Loucy (cell line): ENCODE measurements at regions not wholly inside any gene's neighbourhood (a gene's known extent, or its start where the extent isn't known, plus 50 kb on each side); places are given as distances from the start of the nearest gene placed in this dataset.

Experiments
- H2AFZ ChIP-seq: fragments of 200-600 bp; sonication (generic); 2 replicates; pipeline ENCODE4 v1.6.0; 2016; ENCODE audit warnings: antibody characterized with exemption, mild to moderate bottlenecking, low read length, moderate library complexity
- H3F3A ChIP-seq: fragments of 200-600 bp; 2 replicates; pipeline ENCODE4 v1.6.0; 2016; ENCODE audit warnings: antibody characterized with exemption, low read depth, mild to moderate bottlenecking
- H3K27me3 ChIP-seq: fragments of 200-600 bp; sonication (generic); 2 replicates; pipeline ENCODE4 v1.6.1; 2014; ENCODE audit warnings: low read length, mild to moderate bottlenecking; ENCODE audit not compliant: insufficient read depth, poor library complexity, severe bottlenecking
- H3K36me3 ChIP-seq: fragments of 200-600 bp; sonication (generic); 2 replicates; pipeline ENCODE4 v1.6.1; 2016; ENCODE audit warnings: low read length; ENCODE audit not compliant: insufficient read depth
- H3K4me1 ChIP-seq: fragments of 200-600 bp; sonication (generic); 2 replicates; pipeline ENCODE4 v1.5.1; 2014; ENCODE audit warnings: low read length, mild to moderate bottlenecking; ENCODE audit not compliant: insufficient read depth, poor library complexity, severe bottlenecking
- H3K4me2 ChIP-seq: fragments of 200-600 bp; sonication (generic); 2 replicates; pipeline ENCODE4 v1.6.0; 2014; ENCODE audit warnings: antibody characterized with exemption, low read length, low read depth, mild to moderate bottlenecking; ENCODE audit not compliant: poor library complexity, severe bottlenecking
- H3K4me3 ChIP-seq: fragments of 200-600 bp; sonication (generic); 2 replicates; pipeline ENCODE4 v1.5.1; 2014; ENCODE audit warnings: low read length, mild to moderate bottlenecking, mixed read lengths; ENCODE audit not compliant: poor library complexity, severe bottlenecking
- H3K79me2 ChIP-seq: fragments of 200-600 bp; sonication (generic); 2 replicates; pipeline ENCODE4 v1.6.1; 2014; ENCODE audit warnings: low read length; ENCODE audit not compliant: insufficient read depth
- H3K9ac ChIP-seq: fragments of 200-600 bp; sonication (generic); 2 replicates; pipeline ENCODE4 v1.6.0; 2014; ENCODE audit warnings: mild to moderate bottlenecking, low read depth, low read length, moderate library complexity; ENCODE audit not compliant: poor library complexity, severe bottlenecking
- H3K9me2 ChIP-seq: fragments of 200-600 bp; sonication (generic); replicated peaks from 2 replicates; pipeline ENCODE4 v1.6.1; 2016; ENCODE audit warnings: low read depth, low read length, mixed read lengths
- H3K9me3 ChIP-seq: fragments of 200-600 bp; sonication (generic); 2 replicates; pipeline ENCODE4 v1.6.1; 2014; ENCODE audit warnings: mild to moderate bottlenecking, antibody characterized with exemption, low read length, low read depth; ENCODE audit not compliant: insufficient read depth
- H4K20me1 ChIP-seq: fragments of 200-600 bp; sonication (generic); 2 replicates; pipeline ENCODE4 v1.6.0; 2014; ENCODE audit warnings: antibody characterized with exemption, low read length, mild to moderate bottlenecking; ENCODE audit not compliant: insufficient read depth, poor library complexity, severe bottlenecking
- EZH2phosphoT487 ChIP-seq: fragments of 200-600 bp; IDR thresholded peaks from 2 replicates; pipeline ENCODE4 v1.6.1; 2018; ENCODE audit warnings: antibody characterized with exemption, mild to moderate bottlenecking, moderate library complexity, borderline replicate concordance
- TF ChIP-seq, protein P1 (sequence below): fragments of 200-600 bp; sonication (generic); conservative IDR thresholded peaks from 2 replicates; pipeline ENCODE4 v1.5.1; 2014; ENCODE audit warnings: mild to moderate bottlenecking, antibody characterized with exemption, low read length

DNA sequence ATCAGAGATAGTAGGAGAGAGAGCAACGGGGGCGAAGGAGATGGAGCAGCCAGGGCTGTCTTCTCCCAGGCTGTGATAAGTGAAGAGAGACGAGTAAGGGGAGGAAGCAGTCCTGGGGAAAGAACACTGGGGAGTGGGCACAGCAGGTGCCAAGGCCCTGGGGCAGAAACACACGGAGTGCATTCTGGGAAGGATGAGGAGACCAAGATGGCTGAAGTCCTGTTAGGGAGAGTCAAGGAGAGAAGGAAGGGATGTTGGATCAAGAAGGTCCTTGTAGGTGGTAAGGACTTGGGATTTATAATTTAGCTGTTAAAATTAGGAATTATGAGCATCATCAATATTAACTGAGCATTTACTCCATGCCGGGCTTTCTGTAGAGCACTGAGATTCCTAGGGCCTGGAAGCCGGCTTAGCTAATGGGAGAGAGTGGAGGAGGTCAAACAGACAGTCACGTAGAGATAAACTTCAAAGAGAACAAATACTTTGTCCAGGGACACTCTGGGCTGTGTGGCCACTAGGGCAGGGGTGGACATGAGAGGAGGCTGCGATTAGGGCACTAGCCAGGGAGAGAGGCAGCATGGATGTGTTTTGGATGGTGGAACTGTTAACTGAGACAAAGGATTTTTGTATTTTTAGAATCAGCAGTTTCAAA lies 134.2 kb upstream of the PEG3 start:
- H3K9ac ChIP-seq = no peak overlapping the region
- no peaks in the 10 kb centered on the region for H4K20me1 ChIP-seq
- no peaks in the 10 kb centered on the region for H3K9me2 ChIP-seq
- no peak overlapping the region for H2AFZ ChIP-seq
- no peaks in the 10 kb centered on the region for H3F3A ChIP-seq
- H3K27me3 ChIP-seq = no peaks in the 10 kb centered on the region
- no peaks in the 10 kb centered on the region for H3K79me2 ChIP-seq
- TF ChIP-seq, protein P1, sequence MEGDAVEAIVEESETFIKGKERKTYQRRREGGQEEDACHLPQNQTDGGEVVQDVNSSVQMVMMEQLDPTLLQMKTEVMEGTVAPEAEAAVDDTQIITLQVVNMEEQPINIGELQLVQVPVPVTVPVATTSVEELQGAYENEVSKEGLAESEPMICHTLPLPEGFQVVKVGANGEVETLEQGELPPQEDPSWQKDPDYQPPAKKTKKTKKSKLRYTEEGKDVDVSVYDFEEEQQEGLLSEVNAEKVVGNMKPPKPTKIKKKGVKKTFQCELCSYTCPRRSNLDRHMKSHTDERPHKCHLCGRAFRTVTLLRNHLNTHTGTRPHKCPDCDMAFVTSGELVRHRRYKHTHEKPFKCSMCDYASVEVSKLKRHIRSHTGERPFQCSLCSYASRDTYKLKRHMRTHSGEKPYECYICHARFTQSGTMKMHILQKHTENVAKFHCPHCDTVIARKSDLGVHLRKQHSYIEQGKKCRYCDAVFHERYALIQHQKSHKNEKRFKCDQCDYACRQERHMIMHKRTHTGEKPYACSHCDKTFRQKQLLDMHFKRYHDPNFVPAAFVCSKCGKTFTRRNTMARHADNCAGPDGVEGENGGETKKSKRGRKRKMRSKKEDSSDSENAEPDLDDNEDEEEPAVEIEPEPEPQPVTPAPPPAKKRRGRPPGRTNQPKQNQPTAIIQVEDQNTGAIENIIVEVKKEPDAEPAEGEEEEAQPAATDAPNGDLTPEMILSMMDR = no peak
- TF ChIP-seq EZH2phosphoT487 = no peak
- H3K4me2 ChIP-seq = no peak overlapping the region
- peaks cover 9% of the 10 kb centered on the region; the same call in 1 of the 2 replicates for H3K9me3 ChIP-seq
- H3K4me1 ChIP-seq = no peaks in the 10 kb centered on the region
- no peak overlapping the region for H3K4me3 ChIP-seq
- no peaks in the 10 kb centered on the region for H3K36me3 ChIP-seq

DNA sequence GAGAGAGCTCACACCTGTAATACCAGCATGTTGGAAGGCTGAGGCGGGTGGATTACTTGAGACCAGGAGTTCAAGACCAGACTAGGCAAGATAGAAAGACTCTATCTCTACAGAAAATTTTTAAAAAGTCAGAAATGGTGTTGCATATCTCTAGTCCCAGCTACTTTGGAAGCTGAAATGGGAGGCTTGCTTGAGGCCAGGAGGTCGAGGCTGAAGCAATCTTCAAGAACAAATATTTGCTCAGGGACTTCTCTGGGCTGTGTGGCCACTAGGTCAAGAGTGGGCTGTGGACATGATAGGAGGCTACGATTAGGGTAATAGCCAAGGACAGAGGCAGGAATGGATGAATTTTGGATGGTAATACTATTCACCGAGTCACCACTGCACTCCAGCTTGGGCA lies 135.8 kb upstream of the PEG3 start:
- H2AFZ ChIP-seq = no peak overlapping the region
- H3K4me3 ChIP-seq = no peak overlapping the region
- H3K9me3 ChIP-seq = peaks cover 9% of the 10 kb centered on the region; the same call in 1 of the 2 replicates
- H3F3A ChIP-seq = no peaks in the 10 kb centered on the region
- H4K20me1 ChIP-seq = no peaks in the 10 kb centered on the region
- H3K9ac ChIP-seq = no peak overlapping the region
- no peaks in the 10 kb centered on the region for H3K36me3 ChIP-seq
- TF ChIP-seq, protein P1 = no peak
- no peaks in the 10 kb centered on the region for H3K4me1 ChIP-seq
- no peaks in the 10 kb centered on the region for H3K79me2 ChIP-seq
- H3K9me2 ChIP-seq = no peaks in the 10 kb centered on the region
- H3K27me3 ChIP-seq = no peaks in the 10 kb centered on the region
- no peak overlapping the region for H3K4me2 ChIP-seq

GRCh38 chr19:56976995-56977906 lies 136.7 kb upstream of the PEG3 start:
- no peak for TF ChIP-seq EZH2phosphoT487
- TF ChIP-seq, protein P1 = no peak
- H3K4me3 ChIP-seq = no peak overlapping the region
- no peak overlapping the region for H3K4me2 ChIP-seq
- no peaks in the 10 kb centered on the region for H4K20me1 ChIP-seq
- no peaks in the 10 kb centered on the region for H3F3A ChIP-seq
- no peak overlapping the region for H2AFZ ChIP-seq
- no peak overlapping the region for H3K9ac ChIP-seq
- H3K4me1 ChIP-seq = no peaks in the 10 kb centered on the region
- H3K36me3 ChIP-seq = no peaks in the 10 kb centered on the region
- H3K79me2 ChIP-seq = no peaks in the 10 kb centered on the region
- peaks cover 8% of the 10 kb centered on the region; the same call in 1 of the 2 replicates for H3K9me3 ChIP-seq
- no peaks in the 10 kb centered on the region for H3K9me2 ChIP-seq
- H3K27me3 ChIP-seq = no peaks in the 10 kb centered on the region
